ENCODE measurements at regions not wholly inside any gene's neighbourhood (a gene's known extent, or its start where the extent isn't known, plus 50 kb on each side); places are given as distances from the start of the nearest gene placed in this dataset.

DNA sequence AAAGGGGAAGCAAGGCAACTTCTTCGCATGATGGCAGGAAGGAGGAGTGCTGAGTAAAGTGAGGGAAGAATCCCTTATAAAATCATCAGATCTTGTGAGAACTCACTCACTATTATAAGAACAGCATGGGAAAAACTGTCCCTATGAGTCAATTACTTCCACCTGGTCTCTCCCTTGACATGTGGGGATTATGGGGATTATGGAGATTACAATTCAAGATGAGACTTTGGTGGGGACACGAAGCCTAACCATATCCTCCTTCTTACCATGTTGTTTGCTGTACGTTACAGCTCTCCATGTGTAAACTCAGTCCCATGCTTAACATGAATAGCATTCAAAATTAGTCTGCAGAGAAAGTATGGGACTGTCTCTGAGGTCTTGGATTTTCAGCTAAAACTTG, 1096.8 kb upstream of the ACVR2A start:
- no peak for TF ChIP-seq POLR2AphosphoS5 (IDR thresholded peaks at IDR 0.05; ENCODE audit: low read depth, low read length)
- TF ChIP-seq, protein P1, sequence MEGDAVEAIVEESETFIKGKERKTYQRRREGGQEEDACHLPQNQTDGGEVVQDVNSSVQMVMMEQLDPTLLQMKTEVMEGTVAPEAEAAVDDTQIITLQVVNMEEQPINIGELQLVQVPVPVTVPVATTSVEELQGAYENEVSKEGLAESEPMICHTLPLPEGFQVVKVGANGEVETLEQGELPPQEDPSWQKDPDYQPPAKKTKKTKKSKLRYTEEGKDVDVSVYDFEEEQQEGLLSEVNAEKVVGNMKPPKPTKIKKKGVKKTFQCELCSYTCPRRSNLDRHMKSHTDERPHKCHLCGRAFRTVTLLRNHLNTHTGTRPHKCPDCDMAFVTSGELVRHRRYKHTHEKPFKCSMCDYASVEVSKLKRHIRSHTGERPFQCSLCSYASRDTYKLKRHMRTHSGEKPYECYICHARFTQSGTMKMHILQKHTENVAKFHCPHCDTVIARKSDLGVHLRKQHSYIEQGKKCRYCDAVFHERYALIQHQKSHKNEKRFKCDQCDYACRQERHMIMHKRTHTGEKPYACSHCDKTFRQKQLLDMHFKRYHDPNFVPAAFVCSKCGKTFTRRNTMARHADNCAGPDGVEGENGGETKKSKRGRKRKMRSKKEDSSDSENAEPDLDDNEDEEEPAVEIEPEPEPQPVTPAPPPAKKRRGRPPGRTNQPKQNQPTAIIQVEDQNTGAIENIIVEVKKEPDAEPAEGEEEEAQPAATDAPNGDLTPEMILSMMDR (IDR thresholded peaks at IDR 0.05 in 2 of 3, conservative IDR thresholded peaks at IDR 0.05 in 1 of 3; ENCODE audit: borderline replicate concordance in 1 of 3, insufficient read depth in 1 of 3, low read depth in 2 of 3, low read length in 2 of 3) = no peak
- TF ChIP-seq, protein P2, sequence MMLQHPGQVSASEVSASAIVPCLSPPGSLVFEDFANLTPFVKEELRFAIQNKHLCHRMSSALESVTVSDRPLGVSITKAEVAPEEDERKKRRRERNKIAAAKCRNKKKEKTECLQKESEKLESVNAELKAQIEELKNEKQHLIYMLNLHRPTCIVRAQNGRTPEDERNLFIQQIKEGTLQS (IDR thresholded peaks at IDR 0.05) = no peak
- no peak for TF ChIP-seq ZNF274 (IDR thresholded peaks at IDR 0.05; ENCODE audit: low read depth, low read length)
- TF ChIP-seq, protein P3, sequence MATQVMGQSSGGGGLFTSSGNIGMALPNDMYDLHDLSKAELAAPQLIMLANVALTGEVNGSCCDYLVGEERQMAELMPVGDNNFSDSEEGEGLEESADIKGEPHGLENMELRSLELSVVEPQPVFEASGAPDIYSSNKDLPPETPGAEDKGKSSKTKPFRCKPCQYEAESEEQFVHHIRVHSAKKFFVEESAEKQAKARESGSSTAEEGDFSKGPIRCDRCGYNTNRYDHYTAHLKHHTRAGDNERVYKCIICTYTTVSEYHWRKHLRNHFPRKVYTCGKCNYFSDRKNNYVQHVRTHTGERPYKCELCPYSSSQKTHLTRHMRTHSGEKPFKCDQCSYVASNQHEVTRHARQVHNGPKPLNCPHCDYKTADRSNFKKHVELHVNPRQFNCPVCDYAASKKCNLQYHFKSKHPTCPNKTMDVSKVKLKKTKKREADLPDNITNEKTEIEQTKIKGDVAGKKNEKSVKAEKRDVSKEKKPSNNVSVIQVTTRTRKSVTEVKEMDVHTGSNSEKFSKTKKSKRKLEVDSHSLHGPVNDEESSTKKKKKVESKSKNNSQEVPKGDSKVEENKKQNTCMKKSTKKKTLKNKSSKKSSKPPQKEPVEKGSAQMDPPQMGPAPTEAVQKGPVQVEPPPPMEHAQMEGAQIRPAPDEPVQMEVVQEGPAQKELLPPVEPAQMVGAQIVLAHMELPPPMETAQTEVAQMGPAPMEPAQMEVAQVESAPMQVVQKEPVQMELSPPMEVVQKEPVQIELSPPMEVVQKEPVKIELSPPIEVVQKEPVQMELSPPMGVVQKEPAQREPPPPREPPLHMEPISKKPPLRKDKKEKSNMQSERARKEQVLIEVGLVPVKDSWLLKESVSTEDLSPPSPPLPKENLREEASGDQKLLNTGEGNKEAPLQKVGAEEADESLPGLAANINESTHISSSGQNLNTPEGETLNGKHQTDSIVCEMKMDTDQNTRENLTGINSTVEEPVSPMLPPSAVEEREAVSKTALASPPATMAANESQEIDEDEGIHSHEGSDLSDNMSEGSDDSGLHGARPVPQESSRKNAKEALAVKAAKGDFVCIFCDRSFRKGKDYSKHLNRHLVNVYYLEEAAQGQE (IDR thresholded peaks at IDR 0.05; ENCODE audit: low read depth) = no peak
- TF ChIP-seq FOSL1 (IDR thresholded peaks at IDR 0.05; ENCODE audit: low read depth) = no peak
